Uterus (tissue), 3 donors: ENCODE measurements at regions not wholly inside any gene's neighbourhood (a gene's known extent, or its start where the extent isn't known, plus 50 kb on each side); places are given as distances from the start of the nearest gene placed in this dataset.

Experiments used
- DNase-seq, 2 donors: peaks; one replicate each; pipeline ENCODE4 v3.0.0-alpha.2; 2019 to 2020
- H3K27ac ChIP-seq, 2 donors: fragments of 200-600 bp; sonication (generic); 1 replicate in 1 of 2; 2 replicates in 1 of 2; pipeline ENCODE4 v1.5.1; 2016 to 2018
- H3K27me3 ChIP-seq, 2 donors: fragments of 200-600 bp; sonication (generic); one replicate each; pipeline ENCODE4 v1.5.1; 2018 to 2019; ENCODE audit warnings: control low read depth in 1 of 2
- H3K36me3 ChIP-seq, 2 donors: fragments of 200-600 bp; sonication (generic); one replicate each; pipeline ENCODE4 v1.5.1; 2019; ENCODE audit warnings: control low read depth in 1 of 2
- H3K4me1 ChIP-seq, 2 donors: fragments of 200-600 bp; sonication (generic); one replicate each; pipeline ENCODE4 v1.5.1; 2018 to 2019; ENCODE audit warnings: control low read depth in 1 of 2
- H3K4me3 ChIP-seq, 2 donors: fragments of 200-600 bp; sonication (generic); 1 replicate in 1 of 2; 2 replicates in 1 of 2; pipeline ENCODE4 v1.5.1; 2018 to 2019; ENCODE audit warnings: mild to moderate bottlenecking in 1 of 2
- H3K9me3 ChIP-seq, 2 donors: fragments of 200-600 bp; sonication (generic); one replicate each; pipeline ENCODE4 v1.5.1; 2019; ENCODE audit warnings: control low read depth in 1 of 2
- CTCF ChIP-seq, 4 experiments: fragments of 200-600 bp in 2 of 4; fragments of 450-650 bp in 2 of 4; sonication (generic) in 2 of 4; IDR thresholded peaks; one replicate each; pipeline ENCODE4 v1.5.1; 2016 to 2019; ENCODE audit warnings: antibody characterized with exemption in 4 of 4, mild to moderate bottlenecking in 2 of 4, moderate library complexity in 1 of 4
- POLR2A ChIP-seq, 2 donors: fragments of 450-650 bp; IDR thresholded peaks; one replicate each; pipeline ENCODE4 v1.6.1; 2016; ENCODE audit warnings: antibody characterized with exemption in 2 of 2, mild to moderate bottlenecking in 1 of 2, moderate library complexity in 1 of 2
- intact Hi-C: fragments of 100-400 bp; cut with DNase I; formaldehyde crosslinking; loops from one replicate; pipeline ENCODE4 v1.15.1; 2023; ENCODE audit warnings: low total_unique reads
- donor health status: DM: yes; HTN: yes; CAD: no.

- Histone ChIP-seq H3K9me3 (no peaks in the 10 kb centered on the region), H3K4me3 (no peak overlapping the region), H3K4me1 (no peaks in the 10 kb centered on the region), H3K36me3 (no peaks in the 10 kb centered on the region), H3K27me3 (no peaks in the 10 kb centered on the region), H3K27ac (no peak overlapping the region)
- no peak for TF ChIP-seq POLR2A (IDR thresholded peaks at IDR 0.05)
- no peak for TF ChIP-seq CTCF (IDR thresholded peaks at IDR 0.05)
- intact Hi-C loops, result no loop called here
- DNase-seq, result no peak
These were observed 664.4 kb upstream of the SLC39A10 start for GRCh38 chr2:194992648-194993047.

- H3K27me3 ChIP-seq, result no peaks in the 10 kb centered on the region
- H3K27ac ChIP-seq, result no peak overlapping the region
- no peaks in the 10 kb centered on the region for H3K4me1 ChIP-seq
- H3K36me3 ChIP-seq, result no peaks in the 10 kb centered on the region
- DNase-seq, result no peak
- TF ChIP-seq POLR2A (IDR thresholded peaks at IDR 0.05), result no peak
- no peak for TF ChIP-seq CTCF (IDR thresholded peaks at IDR 0.05)
- peaks cover 0 to 6% of the 10 kb centered on the region in 2 donors for H3K9me3 ChIP-seq
- H3K4me3 ChIP-seq, result no peak overlapping the region
- intact Hi-C loops, result no loop called here
These were observed 671.8 kb upstream of the SLC39A10 start for GRCh38 chr2:194985258-194985657.

GRCh38 chr2:194962254-194962653 lies 694.8 kb upstream of the SLC39A10 start:
- TF ChIP-seq CTCF (IDR thresholded peaks at IDR 0.05) (no peak), POLR2A (IDR thresholded peaks at IDR 0.05) (no peak)
- intact Hi-C loops, result no loop called here

GRCh38 chr2:194954218-194954617 lies 702.8 kb upstream of the SLC39A10 start:
- Histone ChIP-seq H3K4me1 (no peaks in the 10 kb centered on the region), H3K27me3 (no peaks in the 10 kb centered on the region), H3K27ac (no peak overlapping the region), H3K4me3 (no peak overlapping the region), H3K36me3 (no peaks in the 10 kb centered on the region), H3K9me3 (no peaks in the 10 kb centered on the region)
- TF ChIP-seq POLR2A (IDR thresholded peaks at IDR 0.05) (no peak), CTCF (IDR thresholded peaks at IDR 0.05) (no peak)
- intact Hi-C loops, result no loop called here
- DNase-seq, result no peak

More at GRCh38 chr2:194962254-194962653, 694.8 kb upstream of the SLC39A10 start:
- H3K36me3 ChIP-seq, result no peaks in the 10 kb centered on the region
- no peak overlapping the region for H3K27ac ChIP-seq
- H3K9me3 ChIP-seq, result no peaks in the 10 kb centered on the region
- no peaks in the 10 kb centered on the region for H3K4me1 ChIP-seq
- no peak overlapping the region for H3K4me3 ChIP-seq
- no peak for DNase-seq
- H3K27me3 ChIP-seq, result no peaks in the 10 kb centered on the region

GRCh38 chr2:194946826-194947225 lies 710.2 kb upstream of the SLC39A10 start:
- TF ChIP-seq CTCF (IDR thresholded peaks at IDR 0.05), result no peak
- TF ChIP-seq POLR2A (IDR thresholded peaks at IDR 0.05), result no peak
- no peak overlapping the region for H3K4me3 ChIP-seq
- no peak for DNase-seq
- H3K36me3 ChIP-seq, result no peaks in the 10 kb centered on the region
- no peaks in the 10 kb centered on the region for H3K9me3 ChIP-seq
- H3K27ac ChIP-seq, result no peak overlapping the region
- no peaks in the 10 kb centered on the region for H3K4me1 ChIP-seq
- intact Hi-C loops, result no loop called here
- no peaks in the 10 kb centered on the region for H3K27me3 ChIP-seq
